GM12878 (cell line): ENCODE measurements at regions not wholly inside any gene's neighbourhood (a gene's known extent, or its start where the extent isn't known, plus 50 kb on each side); places are given as distances from the start of the nearest gene placed in this dataset.

Source experiments
- ATAC-seq: fragments of 200-7000 bp; cut with Tn5 transposase; 3 replicates; pipeline ENCODE4 v1.9.1; 2020; ENCODE audit warnings: mild to moderate bottlenecking, moderate library complexity
- BruUV-seq: library from RNA; stranded (reverse); fragments of 400-500 nt; replicated peaks from 2 replicates; lab custom pipeline; 2021; lab: Mats Ljungman, UMichigan
- CTCF ChIA-PET: fragments of 300-600 bp; sonication (Branson Sonifier 250); formaldehyde crosslinking; extraction: SDS; loops from one replicate; lab custom pipeline; 2021; ENCODE audit warnings: inconsistent platforms; lab: Yijun Ruan, JAX
- POLR2A ChIA-PET: fragments of 350-600 bp; formaldehyde crosslinking; extraction: SDS; loops from one replicate; lab custom pipeline; 2021; ENCODE audit warnings: inconsistent platforms; lab: Charles Lee
- RAD21 ChIA-PET: fragments of 300-600 bp; sonication (Branson Sonifier 250); formaldehyde crosslinking; loops from one replicate; lab custom pipeline; 2023; ENCODE audit warnings: antibody characterized with exemption; ENCODE audit not compliant: unreplicated experiment; lab: Charles Lee
- SMC1A ChIA-PET: fragments of 300-600 bp; sonication (Branson Sonifier 250); formaldehyde crosslinking; loops from one replicate; lab custom pipeline; 2023; ENCODE audit not compliant: unreplicated experiment, uncharacterized antibody; lab: Charles Lee
- DNase-seq: peaks from one replicate; pipeline ENCODE4 v3.0.0-alpha.2; 2011; ENCODE audit warnings: low read depth, low spot score
- FAIRE-seq: peaks from 3 replicates; lab custom pipeline; 2011; peaks lifted over from hg19 to GRCh38; lab: Jason Lieb, UNC
- H2AFZ ChIP-seq: 2 replicates; pipeline ENCODE4 v1.6.0; 2011; ENCODE audit warnings: low read depth, low read length, control low read depth; ENCODE audit not compliant: control insufficient read depth
- H3K27ac ChIP-seq: 2 replicates; pipeline ENCODE4 v1.5.1; 2011; ENCODE audit warnings: control low read depth; ENCODE audit not compliant: control insufficient read depth, insufficient read depth
- H3K27me3 ChIP-seq, 2 experiments: replicated peaks in 1 of 2; 2 replicates each; pipeline versions ENCODE4 v1.6.0 to v1.6.1; 2011; ENCODE audit warnings: low read length in 1 of 2; ENCODE audit not compliant: control insufficient read depth in 2 of 2, insufficient read depth in 2 of 2
- H3K36me3 ChIP-seq, 2 experiments: 2 replicates each; pipeline ENCODE4 v1.5.1; 2011; ENCODE audit warnings: low read length in 1 of 2; ENCODE audit not compliant: control insufficient read depth in 2 of 2, insufficient read depth in 2 of 2
- H3K4me1 ChIP-seq: 2 replicates; pipeline ENCODE4 v1.6.1; 2011; ENCODE audit warnings: mild to moderate bottlenecking, low read length, moderate library complexity, mixed read lengths; ENCODE audit not compliant: control insufficient read depth, insufficient read depth
- H3K4me2 ChIP-seq: 2 replicates; pipeline ENCODE4 v1.6.0; 2011; ENCODE audit warnings: control low read depth; ENCODE audit not compliant: control insufficient read depth, insufficient read depth
- H3K4me3 ChIP-seq: fragments of 200-600 bp; sonication (generic); 2 replicates; pipeline ENCODE4 v1.5.1; 2016
- H3K79me2 ChIP-seq: 2 replicates; pipeline ENCODE4 v1.6.0; 2011; ENCODE audit warnings: low read length; ENCODE audit not compliant: control insufficient read depth, insufficient read depth
- H3K9ac ChIP-seq: 2 replicates; pipeline ENCODE4 v1.8.0; 2011; ENCODE audit warnings: low read length, control low read depth, mixed read lengths; ENCODE audit not compliant: control insufficient read depth, insufficient read depth
- H3K9me3 ChIP-seq: replicated peaks from 3 replicates; pipeline ENCODE4 v1.5.1; 2011; ENCODE audit warnings: mild to moderate bottlenecking, low read length; ENCODE audit not compliant: control insufficient read depth, insufficient read depth
- H4K20me1 ChIP-seq: 2 replicates; pipeline ENCODE4 v1.6.0; 2011; ENCODE audit not compliant: control insufficient read depth, insufficient read depth
- E2F4 ChIP-seq: IDR thresholded peaks from 2 replicates; pipeline ENCODE4 v1.6.1; 2012; ENCODE audit warnings: low read depth, low read length, improper control_type of control experiment
- E2F8 ChIP-seq: fragments of 450-650 bp; IDR thresholded peaks from 2 replicates; pipeline ENCODE4 v1.6.1; 2018; ENCODE audit warnings: mild to moderate bottlenecking, low read depth, moderate library complexity; ENCODE audit not compliant: partially characterized antibody
- GABPA ChIP-seq: IDR thresholded peaks from 2 replicates; pipeline ENCODE4 v1.6.1; 2014; ENCODE audit warnings: antibody characterized with exemption, low read depth, mild to moderate bottlenecking, inconsistent platforms
- NFYB ChIP-seq: IDR thresholded peaks from 2 replicates; pipeline ENCODE4 v1.6.1; 2011; ENCODE audit warnings: low read depth, mild to moderate bottlenecking, low read length, improper control_type of control experiment, moderate library complexity; ENCODE audit not compliant: insufficient read depth
- PAX5 ChIP-seq: IDR thresholded peaks from 2 replicates; pipeline ENCODE4 v1.6.1; 2011; ENCODE audit warnings: low read depth, low read length, borderline replicate concordance
- STAT1 ChIP-seq: fragments of 450-650 bp; conservative IDR thresholded peaks from 2 replicates; pipeline ENCODE4 v1.6.1; 2014; ENCODE audit warnings: antibody characterized with exemption, mild to moderate bottlenecking
- WRNIP1 ChIP-seq: IDR thresholded peaks from 2 replicates; pipeline ENCODE4 v1.6.1; 2011; ENCODE audit warnings: low read depth, low read length, improper control_type of control experiment, borderline replicate concordance
- ZBTB4 ChIP-seq: fragments of 450-650 bp; formaldehyde crosslinking; IDR thresholded peaks from 2 replicates; pipeline ENCODE4 v1.4.0; 2022; ENCODE audit warnings: mild to moderate bottlenecking, moderate library complexity
- ZNF592 ChIP-seq: fragments of 450-650 bp; IDR thresholded peaks from 2 replicates; pipeline ENCODE4 v1.6.1; 2017; ENCODE audit warnings: mild to moderate bottlenecking, moderate library complexity
- WGBS: methylation state at CpG from one replicate; pipeline ENCODE4 v1.1.6; 2016; ENCODE audit warnings: low lambda C conversion rate; ENCODE audit not compliant: insufficient replicate concordance, insufficient coverage; ENCODE audit errors: missing lambda C conversion rate; 5-methylcytosine and 5-hydroxymethylcytosine counted together
- in situ Hi-C: fragments of 300-500 bp; cut with MboI; formaldehyde crosslinking; loops from 9 replicates; pipeline ENCODE4 v1.14.3; 2018; ENCODE audit warnings: mixed read lengths
- intact Hi-C: fragments of 100-400 bp; cut with micrococcal nuclease; formaldehyde crosslinking; loops from one replicate; pipeline ENCODE4 v1.14.2; 2022; ENCODE audit not compliant: unreplicated experiment

GRCh38 chr5:142242272-142242671 is 82.5 kb downstream of the SPRY4 start (continued):
- TF ChIP-seq PAX5 = no peak
- no peak for TF ChIP-seq E2F4
- no peak for TF ChIP-seq GABPA

GRCh38 chr5:142239394-142240159 is 85.2 kb downstream of the SPRY4 start:
- Histone ChIP-seq H3K9ac (no peak overlapping the region), H3K4me2 (no peak overlapping the region), H3K4me3 (no peak overlapping the region), H3K9me3 (peaks cover 2% of the 10 kb centered on the region; the same call in 2 of the 3 replicates), H3K27ac (no peak overlapping the region), H3K79me2 (no peaks in the 10 kb centered on the region), H3K27me3 (no peaks in the 10 kb centered on the region; a peak in 1 of 4 replicates), H2AFZ (no peak overlapping the region), H3K36me3 (no peaks in the 10 kb centered on the region), H3K4me1 (no peaks in the 10 kb centered on the region), H4K20me1 (no peaks in the 10 kb centered on the region)
- 12% methylated on average over 4 of the region's 4 CpGs for WGBS
- intact Hi-C loops = no loop called here
- DNase-seq = no peak
- BruUV-seq = no TSS peak
- FAIRE-seq = no peak
- in situ Hi-C loops = no loop called here
- CTCF ChIA-PET = interaction anchor here (0.7 kb wide), 1 partner anchor 23 kb away, joined by 3 read pairs; no protein-coding TSS in a partner anchor
- no peak for ATAC-seq
- POLR2A ChIA-PET = interaction anchor here (0.7 kb wide), 1 partner anchor 25 kb away, joined by 3 read pairs; no protein-coding TSS in a partner anchor
- RAD21 ChIA-PET = no interaction called here
- SMC1A ChIA-PET = interaction anchor here (0.7 kb wide), 1 partner anchor 21 kb away, joined by 3 read pairs; no protein-coding TSS in a partner anchor
- no peak for TF ChIP-seq NFYB
- no peak for TF ChIP-seq GABPA
- no peak for TF ChIP-seq ZNF592
- TF ChIP-seq WRNIP1 = no peak
- no peak for TF ChIP-seq ZBTB4
- TF ChIP-seq E2F8 = no peak
- TF ChIP-seq STAT1 = no peak
